ENCODE measurements at regions not wholly inside any gene's neighbourhood (a gene's known extent, or its start where the extent isn't known, plus 50 kb on each side); places are given as distances from the start of the nearest gene placed in this dataset.

DNA sequence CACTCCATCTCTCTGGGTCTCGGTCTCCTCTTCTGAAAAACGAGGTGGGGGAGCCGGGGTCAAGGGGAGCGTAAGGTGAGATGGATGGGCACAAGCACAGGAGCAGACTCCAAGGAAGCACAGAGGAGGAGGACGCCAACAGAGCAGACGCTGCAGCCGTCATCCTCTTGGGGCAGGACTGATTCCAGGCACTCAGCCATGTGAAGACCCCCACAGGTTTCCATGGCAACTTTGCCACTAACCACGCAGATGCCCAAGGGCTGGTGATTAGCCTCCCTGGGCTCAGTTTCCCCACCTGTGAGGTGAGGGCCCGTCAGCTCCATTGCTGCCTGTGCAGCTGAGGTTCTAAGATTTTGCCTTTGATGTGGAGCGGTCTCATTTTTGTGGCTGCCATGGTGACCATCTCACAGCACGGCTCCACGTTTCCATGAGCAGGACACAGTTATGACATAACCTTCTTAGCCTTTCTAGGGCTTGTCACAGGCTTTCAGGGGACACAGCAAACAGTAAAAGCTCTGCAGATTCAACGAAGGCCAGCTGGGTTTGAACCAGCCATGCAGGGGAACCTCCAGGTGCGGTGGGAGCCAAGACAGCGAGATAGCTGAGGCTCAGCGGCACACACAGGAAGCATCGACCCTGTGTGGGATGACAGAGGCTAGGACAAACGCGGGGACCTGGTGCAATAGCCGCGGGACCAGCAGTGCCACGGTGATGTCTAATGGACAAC is 170.3 kb downstream of the NUP210 start:
- DNase-seq: no peak
- no peaks in the 10 kb centered on the region for H3K36me3 ChIP-seq (ENCODE audit: control insufficient read depth, insufficient read depth, low read length)
- no peak overlapping the region for H3K4me3 ChIP-seq (ENCODE audit: insufficient read depth, low read depth, low read length, poor library complexity, severe bottlenecking)
- no peaks in the 10 kb centered on the region for H3K4me1 ChIP-seq (ENCODE audit: control insufficient read depth, insufficient read depth, low read length, poor library complexity, severe bottlenecking)
- no peak overlapping the region for H3K27ac ChIP-seq (ENCODE audit: insufficient read depth, low read length, poor library complexity, severe bottlenecking)
- H3K27me3 ChIP-seq (replicated peaks; ENCODE audit: control insufficient read depth, insufficient read depth, low read length, poor library complexity, severe bottlenecking): no peaks in the 10 kb centered on the region
- no peaks in the 10 kb centered on the region for H3K9me3 ChIP-seq (ENCODE audit: control insufficient read depth, low read length)

DNA sequence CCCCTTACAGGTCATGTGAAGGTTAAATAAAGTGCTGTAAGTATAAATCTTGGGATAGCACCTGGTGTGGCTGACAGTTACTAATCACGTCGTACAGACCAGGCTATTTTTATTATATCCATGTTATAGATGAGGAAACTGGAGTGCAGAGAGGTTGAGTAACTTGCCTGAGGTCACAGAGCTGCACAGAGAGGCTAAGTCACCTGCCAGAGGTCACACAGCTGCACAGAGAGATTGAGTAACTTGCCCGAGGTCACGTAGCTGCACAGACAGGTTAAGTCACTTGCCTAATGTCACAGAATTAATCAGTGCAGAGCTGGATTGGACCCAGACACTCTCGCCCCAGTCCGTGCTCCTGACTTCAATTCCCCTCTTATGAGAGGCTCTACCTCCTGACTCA is 171.5 kb downstream of the NUP210 start:
- Histone ChIP-seq H3K4me1 (ENCODE audit: control insufficient read depth, insufficient read depth, low read length, poor library complexity, severe bottlenecking) (no peaks in the 10 kb centered on the region), H3K36me3 (ENCODE audit: control insufficient read depth, insufficient read depth, low read length) (no peaks in the 10 kb centered on the region), H3K9me3 (ENCODE audit: control insufficient read depth, low read length) (no peaks in the 10 kb centered on the region), H3K4me3 (ENCODE audit: insufficient read depth, low read depth, low read length, poor library complexity, severe bottlenecking) (no peak overlapping the region), H3K27ac (ENCODE audit: insufficient read depth, low read length, poor library complexity, severe bottlenecking) (no peak overlapping the region), H3K27me3 (replicated peaks; ENCODE audit: control insufficient read depth, insufficient read depth, low read length, poor library complexity, severe bottlenecking) (no peaks in the 10 kb centered on the region)
- DNase-seq: no peak

- Histone ChIP-seq H3K4me3 (ENCODE audit: insufficient read depth, low read depth, low read length, poor library complexity, severe bottlenecking) (no peak overlapping the region), H3K27ac (ENCODE audit: insufficient read depth, low read length, poor library complexity, severe bottlenecking) (no peak overlapping the region), H3K27me3 (replicated peaks; ENCODE audit: control insufficient read depth, insufficient read depth, low read length, poor library complexity, severe bottlenecking) (no peaks in the 10 kb centered on the region), H3K36me3 (ENCODE audit: control insufficient read depth, insufficient read depth, low read length) (no peaks in the 10 kb centered on the region), H3K9me3 (ENCODE audit: control insufficient read depth, low read length) (no peaks in the 10 kb centered on the region), H3K4me1 (ENCODE audit: control insufficient read depth, insufficient read depth, low read length, poor library complexity, severe bottlenecking) (no peaks in the 10 kb centered on the region)
- no peak for DNase-seq
Observed at GRCh38 chr3:13245615-13245978, 172.4 kb upstream of the IQSEC1 start.

DNA sequence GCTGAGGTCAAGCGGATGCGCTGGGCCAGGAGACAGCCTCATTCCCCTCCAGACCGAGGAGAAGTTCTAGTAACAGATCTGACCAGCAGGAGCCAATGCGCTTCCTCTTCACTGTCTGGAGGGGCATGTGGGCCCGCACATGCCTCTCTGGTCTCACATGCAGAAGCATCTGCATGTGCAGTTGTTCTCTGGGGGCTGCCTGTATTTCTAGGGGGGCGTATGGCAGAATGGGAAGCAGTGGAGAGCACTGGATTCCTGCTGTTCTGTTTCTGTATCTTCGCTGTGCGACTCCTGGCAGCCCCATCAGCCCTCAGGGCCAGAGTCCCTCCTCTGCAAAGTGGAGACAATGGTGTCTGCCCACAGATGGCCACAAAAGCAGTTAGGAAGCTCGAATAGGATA is 170.4 kb upstream of the IQSEC1 start:
- Histone ChIP-seq H3K36me3 (ENCODE audit: control insufficient read depth, insufficient read depth, low read length) (no peaks in the 10 kb centered on the region), H3K9me3 (ENCODE audit: control insufficient read depth, low read length) (no peaks in the 10 kb centered on the region), H3K27me3 (replicated peaks; ENCODE audit: control insufficient read depth, insufficient read depth, low read length, poor library complexity, severe bottlenecking) (no peaks in the 10 kb centered on the region), H3K4me1 (ENCODE audit: control insufficient read depth, insufficient read depth, low read length, poor library complexity, severe bottlenecking) (no peaks in the 10 kb centered on the region), H3K27ac (ENCODE audit: insufficient read depth, low read length, poor library complexity, severe bottlenecking) (no peak overlapping the region), H3K4me3 (ENCODE audit: insufficient read depth, low read depth, low read length, poor library complexity, severe bottlenecking) (no peak overlapping the region)
- no peak for DNase-seq

DNA sequence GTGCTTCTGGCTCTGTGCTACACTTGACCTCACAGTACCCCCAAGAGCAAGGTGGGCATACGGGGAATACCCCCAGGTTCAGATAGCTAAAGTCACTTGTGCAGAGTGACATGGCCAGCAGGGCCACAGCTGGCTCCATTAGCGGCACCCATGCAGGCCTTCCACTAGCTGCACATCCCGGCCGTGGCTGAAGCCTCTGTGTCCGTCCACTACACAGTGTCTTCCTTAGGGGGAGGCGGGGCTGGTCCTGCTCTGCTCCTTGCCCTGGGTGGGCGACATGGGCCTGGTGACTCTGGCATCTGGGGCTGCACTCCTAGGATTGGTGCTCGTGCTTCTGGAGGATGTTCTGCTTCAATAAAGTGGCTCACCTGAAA is 169.1 kb upstream of the IQSEC1 start:
- Histone ChIP-seq H3K4me3 (ENCODE audit: insufficient read depth, low read depth, low read length, poor library complexity, severe bottlenecking) (no peak overlapping the region), H3K27ac (ENCODE audit: insufficient read depth, low read length, poor library complexity, severe bottlenecking) (no peak overlapping the region), H3K27me3 (replicated peaks; ENCODE audit: control insufficient read depth, insufficient read depth, low read length, poor library complexity, severe bottlenecking) (no peaks in the 10 kb centered on the region), H3K36me3 (ENCODE audit: control insufficient read depth, insufficient read depth, low read length) (no peaks in the 10 kb centered on the region), H3K9me3 (ENCODE audit: control insufficient read depth, low read length) (no peaks in the 10 kb centered on the region), H3K4me1 (ENCODE audit: control insufficient read depth, insufficient read depth, low read length, poor library complexity, severe bottlenecking) (no peaks in the 10 kb centered on the region)
- DNase-seq: no peak

- DNase-seq: no peak
- no peaks in the 10 kb centered on the region for H3K4me1 ChIP-seq (ENCODE audit: control insufficient read depth, insufficient read depth, low read length, poor library complexity, severe bottlenecking)
- no peaks in the 10 kb centered on the region for H3K9me3 ChIP-seq (ENCODE audit: control insufficient read depth, low read length)
- H3K27ac ChIP-seq (ENCODE audit: insufficient read depth, low read length, poor library complexity, severe bottlenecking): no peak overlapping the region
- no peaks in the 10 kb centered on the region for H3K27me3 ChIP-seq (replicated peaks; ENCODE audit: control insufficient read depth, insufficient read depth, low read length, poor library complexity, severe bottlenecking)
- no peak overlapping the region for H3K4me3 ChIP-seq (ENCODE audit: insufficient read depth, low read depth, low read length, poor library complexity, severe bottlenecking)
- H3K36me3 ChIP-seq (ENCODE audit: control insufficient read depth, insufficient read depth, low read length): no peaks in the 10 kb centered on the region
Observed at GRCh38 chr3:13241621-13242363, 168.6 kb upstream of the IQSEC1 start.

DNA sequence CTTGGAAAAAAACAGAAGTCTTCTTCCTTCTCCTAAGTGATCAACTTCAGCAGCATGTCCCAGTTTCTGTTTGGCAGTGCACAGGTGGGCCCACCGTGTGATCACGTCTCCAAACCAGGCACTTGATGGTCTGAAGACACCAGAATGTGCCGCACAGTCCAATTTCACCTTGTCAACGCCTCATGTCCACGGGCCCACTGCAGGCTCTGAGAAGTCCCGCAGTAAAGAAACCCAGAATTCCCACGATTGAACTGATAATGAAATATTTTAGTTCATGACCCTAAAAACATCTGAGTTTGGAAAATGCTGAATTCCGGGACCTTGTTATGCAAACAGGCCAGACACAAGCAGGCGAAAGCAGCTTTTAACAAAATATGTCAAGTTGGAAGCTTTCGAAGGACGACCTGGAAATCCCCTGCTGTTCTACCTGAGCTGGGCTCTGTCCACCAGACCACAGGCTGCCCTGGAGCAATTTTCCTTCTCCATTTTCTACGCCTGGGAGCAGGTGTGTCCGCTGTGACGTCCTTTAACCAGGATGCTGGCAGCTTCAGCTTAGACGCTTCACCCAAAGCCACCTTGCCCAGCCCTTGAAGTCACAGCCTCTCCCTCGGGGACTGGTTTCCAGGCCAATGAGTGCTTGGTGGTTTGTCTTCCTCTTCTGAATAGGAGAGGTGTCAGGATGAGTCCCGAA is 167.8 kb upstream of the IQSEC1 start:
- H3K4me1 ChIP-seq (ENCODE audit: control insufficient read depth, insufficient read depth, low read length, poor library complexity, severe bottlenecking): no peaks in the 10 kb centered on the region
- no peaks in the 10 kb centered on the region for H3K9me3 ChIP-seq (ENCODE audit: control insufficient read depth, low read length)
- no peak for DNase-seq

GRCh38 chr3:13239467-13239760 is 166.2 kb upstream of the IQSEC1 start:
- no peak overlapping the region for H3K27ac ChIP-seq (ENCODE audit: insufficient read depth, low read length, poor library complexity, severe bottlenecking)
- H3K4me3 ChIP-seq (ENCODE audit: insufficient read depth, low read depth, low read length, poor library complexity, severe bottlenecking): no peak overlapping the region
- no peaks in the 10 kb centered on the region for H3K9me3 ChIP-seq (ENCODE audit: control insufficient read depth, low read length)
- peaks cover 16% of the 10 kb centered on the region for H3K4me1 ChIP-seq (ENCODE audit: control insufficient read depth, insufficient read depth, low read length, poor library complexity, severe bottlenecking)
- no peak for DNase-seq
- no peaks in the 10 kb centered on the region for H3K27me3 ChIP-seq (replicated peaks; ENCODE audit: control insufficient read depth, insufficient read depth, low read length, poor library complexity, severe bottlenecking)
- H3K36me3 ChIP-seq (ENCODE audit: control insufficient read depth, insufficient read depth, low read length): no peaks in the 10 kb centered on the region

More for the DNA sequence above, 167.8 kb upstream of the IQSEC1 start:
- no peak overlapping the region for H3K4me3 ChIP-seq (ENCODE audit: insufficient read depth, low read depth, low read length, poor library complexity, severe bottlenecking)
- no peaks in the 10 kb centered on the region for H3K36me3 ChIP-seq (ENCODE audit: control insufficient read depth, insufficient read depth, low read length)
- no peak overlapping the region for H3K27ac ChIP-seq (ENCODE audit: insufficient read depth, low read length, poor library complexity, severe bottlenecking)
- H3K27me3 ChIP-seq (replicated peaks; ENCODE audit: control insufficient read depth, insufficient read depth, low read length, poor library complexity, severe bottlenecking): no peaks in the 10 kb centered on the region

GRCh38 chr3:13238687-13239466 is 165.6 kb upstream of the IQSEC1 start:
- Histone ChIP-seq H3K4me3 (ENCODE audit: insufficient read depth, low read depth, low read length, poor library complexity, severe bottlenecking) (no peak overlapping the region), H3K27me3 (replicated peaks; ENCODE audit: control insufficient read depth, insufficient read depth, low read length, poor library complexity, severe bottlenecking) (no peaks in the 10 kb centered on the region), H3K27ac (ENCODE audit: insufficient read depth, low read length, poor library complexity, severe bottlenecking) (no peak overlapping the region), H3K9me3 (ENCODE audit: control insufficient read depth, low read length) (no peaks in the 10 kb centered on the region), H3K4me1 (ENCODE audit: control insufficient read depth, insufficient read depth, low read length, poor library complexity, severe bottlenecking) (peaks cover 22% of the 10 kb centered on the region), H3K36me3 (ENCODE audit: control insufficient read depth, insufficient read depth, low read length) (no peaks in the 10 kb centered on the region)
- no peak for DNase-seq
